ENCODE measurements at regions not wholly inside any gene's neighbourhood (a gene's known extent, or its start where the extent isn't known, plus 50 kb on each side); places are given as distances from the start of the nearest gene placed in this dataset.

GRCh38 chr1:201610858-201611257, 71.9 kb downstream of the NAV1 start:
- no peak for DNase-seq (ENCODE audit: low read depth in 2 of 2)

- DNase-seq (ENCODE audit: low read depth in 2 of 2), result no peak
Observed at GRCh38 chr1:201612645-201613044, 73.7 kb downstream of the NAV1 start.

GRCh38 chr1:201614262-201615015, 75.5 kb downstream of the NAV1 start:
- DNase-seq (ENCODE audit: low read depth in 2 of 2), result no peak

- DNase-seq (ENCODE audit: low read depth in 2 of 2), result no peak
Observed at GRCh38 chr1:201617157-201617556, 78.2 kb downstream of the NAV1 start.

- DNase-seq (ENCODE audit: low read depth in 2 of 2), result no peak
Observed at GRCh38 chr1:201618389-201618788, 79.5 kb downstream of the NAV1 start.

GRCh38 chr1:201618905-201619304, 80.0 kb downstream of the NAV1 start:
- no peak for DNase-seq (ENCODE audit: low read depth in 2 of 2)

GRCh38 chr1:201619513-201619912, 80.6 kb downstream of the NAV1 start:
- DNase-seq (ENCODE audit: low read depth in 2 of 2), result no peak

GRCh38 chr1:201622353-201622752, 83.4 kb downstream of the NAV1 start:
- no peak for DNase-seq (ENCODE audit: low read depth in 2 of 2)

- DNase-seq (ENCODE audit: low read depth in 2 of 2), result no peak
Observed at GRCh38 chr1:201622824-201623223, 83.9 kb downstream of the NAV1 start.

- DNase-seq (ENCODE audit: low read depth in 2 of 2), result no peak
Observed at GRCh38 chr1:201624741-201625225, 85.9 kb downstream of the NAV1 start.

GRCh38 chr1:201625226-201625761, 86.4 kb downstream of the NAV1 start:
- no peak for DNase-seq (ENCODE audit: low read depth in 2 of 2)

GRCh38 chr1:201625851-201626251, 86.9 kb downstream of the NAV1 start:
- DNase-seq (ENCODE audit: low read depth in 2 of 2), result no peak

- DNase-seq (ENCODE audit: low read depth in 2 of 2), result no peak
Observed at GRCh38 chr1:201626629-201627275, 87.8 kb downstream of the NAV1 start.

GRCh38 chr1:201628490-201628889, 89.6 kb downstream of the NAV1 start:
- DNase-seq (ENCODE audit: low read depth in 2 of 2), result no peak

GRCh38 chr1:201630582-201630981, 91.7 kb downstream of the NAV1 start:
- DNase-seq (ENCODE audit: low read depth in 2 of 2), result no peak

- no peak for DNase-seq (ENCODE audit: low read depth in 2 of 2)
Observed at GRCh38 chr1:201631037-201631436, 92.1 kb downstream of the NAV1 start.

GRCh38 chr1:201632364-201632952, 93.5 kb downstream of the NAV1 start:
- no peak for DNase-seq (ENCODE audit: low read depth in 2 of 2)

GRCh38 chr1:201633297-201633696, 94.4 kb downstream of the NAV1 start:
- no peak for DNase-seq (ENCODE audit: low read depth in 2 of 2)

- no peak for DNase-seq (ENCODE audit: low read depth in 2 of 2)
Observed at GRCh38 chr1:201633811-201634210, 94.9 kb downstream of the NAV1 start.

GRCh38 chr1:201634261-201634660, 95.3 kb downstream of the NAV1 start:
- DNase-seq (ENCODE audit: low read depth in 2 of 2), result no peak

GRCh38 chr1:201636097-201636496, 97.2 kb downstream of the NAV1 start:
- no peak for DNase-seq (ENCODE audit: low read depth in 2 of 2)

GRCh38 chr1:201636510-201636971, 97.6 kb downstream of the NAV1 start:
- DNase-seq (ENCODE audit: low read depth in 2 of 2), result no peak
